ENCODE measurements at regions not wholly inside any gene's neighbourhood (a gene's known extent, or its start where the extent isn't known, plus 50 kb on each side); places are given as distances from the start of the nearest gene placed in this dataset.
A peak's percentile ranks its signal among the peaks of the same experiment; 100 is the strongest.

DNA sequence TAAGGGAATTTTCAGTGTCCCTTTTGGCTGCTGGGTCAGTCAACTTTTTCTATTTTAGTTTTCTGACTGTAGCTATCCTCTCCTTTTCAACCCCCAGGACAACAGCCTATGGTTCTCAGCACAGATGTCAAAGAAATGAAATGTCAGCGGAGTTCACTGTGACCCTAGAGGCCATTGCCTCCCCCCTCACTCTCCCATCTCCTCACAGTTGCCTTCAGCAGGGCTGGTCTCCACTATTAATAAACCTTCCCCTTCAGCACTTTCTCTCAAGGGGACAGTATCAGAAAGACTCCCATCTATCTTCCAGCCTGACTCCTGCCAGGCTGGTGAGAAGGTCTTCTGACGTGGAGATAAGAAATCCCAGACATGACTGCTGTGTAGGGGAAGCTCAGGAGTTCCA is 137.1 kb upstream of the WSCD2 start:
- DNase-seq (ENCODE audit: low spot score): no peak
- Histone ChIP-seq H3K27me3 (ENCODE audit: control insufficient read depth in 4 of 4, insufficient read depth in 4 of 4, low read length in 3 of 4) (no peaks in the 10 kb centered on the region), H3K4me3 (ENCODE audit: low read depth in 1 of 3, low read length in 3 of 3) (no peak overlapping the region), H3K27ac (ENCODE audit: low read depth in 1 of 2, low read length in 2 of 2) (no peak overlapping the region), H3K9ac (ENCODE audit: low read depth in 1 of 2, low read length in 2 of 2) (no peak overlapping the region), H3K4me1 (ENCODE audit: control insufficient read depth in 4 of 4, insufficient read depth in 4 of 4, low read length in 3 of 4) (no peaks in the 10 kb centered on the region), H3K9me3 (ENCODE audit: control insufficient read depth in 4 of 4, low read length in 3 of 4) (no peaks in the 10 kb centered on the region), H3K36me3 (ENCODE audit: control insufficient read depth in 4 of 4, insufficient read depth in 3 of 4, low read depth in 1 of 4, low read length in 3 of 4) (no peaks in the 10 kb centered on the region)
- WGBS: 48% methylated on average over 2 of the region's 2 CpGs
- TF ChIP-seq, protein P1, sequence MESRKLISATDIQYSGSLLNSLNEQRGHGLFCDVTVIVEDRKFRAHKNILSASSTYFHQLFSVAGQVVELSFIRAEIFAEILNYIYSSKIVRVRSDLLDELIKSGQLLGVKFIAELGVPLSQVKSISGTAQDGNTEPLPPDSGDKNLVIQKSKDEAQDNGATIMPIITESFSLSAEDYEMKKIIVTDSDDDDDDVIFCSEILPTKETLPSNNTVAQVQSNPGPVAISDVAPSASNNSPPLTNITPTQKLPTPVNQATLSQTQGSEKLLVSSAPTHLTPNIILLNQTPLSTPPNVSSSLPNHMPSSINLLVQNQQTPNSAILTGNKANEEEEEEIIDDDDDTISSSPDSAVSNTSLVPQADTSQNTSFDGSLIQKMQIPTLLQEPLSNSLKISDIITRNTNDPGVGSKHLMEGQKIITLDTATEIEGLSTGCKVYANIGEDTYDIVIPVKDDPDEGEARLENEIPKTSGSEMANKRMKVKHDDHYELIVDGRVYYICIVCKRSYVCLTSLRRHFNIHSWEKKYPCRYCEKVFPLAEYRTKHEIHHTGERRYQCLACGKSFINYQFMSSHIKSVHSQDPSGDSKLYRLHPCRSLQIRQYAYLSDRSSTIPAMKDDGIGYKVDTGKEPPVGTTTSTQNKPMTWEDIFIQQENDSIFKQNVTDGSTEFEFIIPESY (IDR thresholded peaks at IDR 0.05): no peak
- TF ChIP-seq HNF4A (conservative IDR thresholded peaks at IDR 0.05) (no peak), RXRA (IDR thresholded peaks at IDR 0.05) (no peak), TAF1 (conservative IDR thresholded peaks at IDR 0.05) (no peak), RAD21 (IDR thresholded peaks at IDR 0.05) (no peak), GABPA (IDR thresholded peaks at IDR 0.05 in 1 of 2, conservative IDR thresholded peaks at IDR 0.05 in 1 of 2) (no peak), HNF4G (IDR thresholded peaks at IDR 0.05) (no peak)

DNA sequence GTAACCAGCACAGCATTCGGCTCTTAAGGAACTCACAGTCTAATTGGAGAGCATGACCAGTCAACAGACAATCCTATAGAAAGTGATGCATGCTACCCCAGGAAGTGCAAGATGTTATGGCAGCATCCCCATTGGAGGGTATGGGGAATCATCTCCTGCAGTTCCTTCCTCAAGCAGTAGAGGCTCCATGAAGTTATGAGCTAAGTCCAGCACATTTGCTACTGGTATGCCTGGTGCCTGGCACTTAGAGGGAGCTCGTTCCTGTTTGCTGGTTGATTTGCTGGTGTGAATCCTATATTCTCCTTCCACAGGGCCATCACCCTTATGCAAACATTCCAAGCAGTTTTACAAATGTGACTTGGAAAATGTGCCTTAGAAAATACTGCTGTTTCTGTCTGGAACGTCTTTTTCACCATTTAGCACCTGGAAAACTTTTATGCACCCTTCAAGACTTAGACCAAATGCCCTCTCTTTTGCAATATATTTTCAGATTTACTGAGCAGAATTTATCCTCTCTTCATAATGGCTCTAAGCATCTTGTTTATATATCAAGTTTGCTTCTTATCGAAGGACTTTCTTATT is 136.1 kb upstream of the WSCD2 start:
- Histone ChIP-seq H3K4me3 (ENCODE audit: low read depth in 1 of 3, low read length in 3 of 3) (no peak overlapping the region), H3K36me3 (ENCODE audit: control insufficient read depth in 4 of 4, insufficient read depth in 3 of 4, low read depth in 1 of 4, low read length in 3 of 4) (no peaks in the 10 kb centered on the region), H3K9ac (ENCODE audit: low read depth in 1 of 2, low read length in 2 of 2) (no peak overlapping the region), H3K27ac (ENCODE audit: low read depth in 1 of 2, low read length in 2 of 2) (no peak overlapping the region), H3K27me3 (ENCODE audit: control insufficient read depth in 4 of 4, insufficient read depth in 4 of 4, low read length in 3 of 4) (no peaks in the 10 kb centered on the region), H3K9me3 (ENCODE audit: control insufficient read depth in 4 of 4, low read length in 3 of 4) (no peaks in the 10 kb centered on the region), H3K4me1 (ENCODE audit: control insufficient read depth in 4 of 4, insufficient read depth in 4 of 4, low read length in 3 of 4) (no peaks in the 10 kb centered on the region)
- WGBS: 43% methylated on average over 4 of the region's 4 CpGs
- DNase-seq (ENCODE audit: low spot score): no peak
- TF ChIP-seq RAD21 (IDR thresholded peaks at IDR 0.05) (peak; percentile 56 to 76), RXRA (IDR thresholded peaks at IDR 0.05) (no peak), CTCF (IDR thresholded peaks at IDR 0.05; ENCODE audit: low read depth, low read length, missing input control) (peak; percentile 46)

DNA sequence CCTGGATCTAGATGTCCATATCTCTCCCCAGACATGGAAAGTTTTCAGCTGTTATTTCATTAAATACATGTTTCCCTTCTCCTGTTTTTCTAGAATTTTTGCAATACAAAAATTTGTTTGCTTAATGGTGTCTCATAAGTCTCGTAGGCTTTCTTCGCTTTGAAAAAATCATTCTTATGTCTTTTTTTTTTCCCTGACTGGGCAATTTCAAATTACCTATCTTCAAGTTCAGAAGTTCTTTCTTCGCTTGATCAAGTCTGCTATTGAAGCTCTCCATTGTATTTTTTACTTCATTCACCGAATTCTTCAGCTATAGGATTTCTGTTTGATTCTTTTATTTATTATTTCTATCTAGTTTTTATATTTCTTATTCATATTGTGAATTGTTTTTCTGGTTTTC is 130.2 kb upstream of the WSCD2 start:
- WGBS: 83% methylated on average over 4 of the region's 4 CpGs
- TF ChIP-seq TAF1 (conservative IDR thresholded peaks at IDR 0.05) (no peak), HNF4A (conservative IDR thresholded peaks at IDR 0.05) (no peak)
- Histone ChIP-seq H3K4me3 (ENCODE audit: low read depth in 1 of 3, low read length in 3 of 3) (no peak overlapping the region), H3K27ac (ENCODE audit: low read depth in 1 of 2, low read length in 2 of 2) (no peak overlapping the region), H3K4me1 (ENCODE audit: control insufficient read depth in 4 of 4, insufficient read depth in 4 of 4, low read length in 3 of 4) (no peaks in the 10 kb centered on the region), H3K36me3 (ENCODE audit: control insufficient read depth in 4 of 4, insufficient read depth in 3 of 4, low read depth in 1 of 4, low read length in 3 of 4) (no peaks in the 10 kb centered on the region), H3K27me3 (ENCODE audit: control insufficient read depth in 4 of 4, insufficient read depth in 4 of 4, low read length in 3 of 4) (no peaks in the 10 kb centered on the region), H3K9me3 (ENCODE audit: control insufficient read depth in 4 of 4, low read length in 3 of 4) (peaks cover 0 to 4% (median 0%) of the 10 kb centered on the region in 4 donors), H3K9ac (ENCODE audit: low read depth in 1 of 2, low read length in 2 of 2) (no peak overlapping the region)
- no peak for DNase-seq (ENCODE audit: low spot score)

DNA sequence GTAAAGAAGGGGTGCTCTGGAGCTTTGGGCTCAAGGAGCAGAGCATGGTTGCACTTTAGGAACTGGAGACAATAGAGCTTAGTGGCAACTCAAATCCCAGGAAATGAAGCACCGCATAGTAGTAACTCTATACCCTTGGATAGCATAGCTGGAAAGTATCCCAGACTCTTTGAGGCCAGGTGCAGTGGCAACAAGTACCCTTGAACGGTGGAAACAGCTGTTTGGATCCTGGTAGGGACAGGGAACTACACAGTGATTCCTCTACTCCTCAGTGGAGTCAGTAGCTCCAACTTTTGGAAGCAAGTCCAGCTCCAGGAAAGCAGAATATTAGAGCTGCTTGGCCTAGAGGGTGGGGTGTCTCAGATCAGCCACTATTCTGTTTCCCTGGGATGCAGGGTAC is 129.0 kb upstream of the WSCD2 start:
- H3K27me3 ChIP-seq (ENCODE audit: control insufficient read depth in 4 of 4, insufficient read depth in 4 of 4, low read length in 3 of 4): no peaks in the 10 kb centered on the region
- WGBS: 62% methylated on average over 2 of the region's 2 CpGs
- peaks cover 0 to 4% (median 0%) of the 10 kb centered on the region in 4 donors for H3K9me3 ChIP-seq (ENCODE audit: control insufficient read depth in 4 of 4, low read length in 3 of 4)
- no peaks in the 10 kb centered on the region for H3K4me1 ChIP-seq (ENCODE audit: control insufficient read depth in 4 of 4, insufficient read depth in 4 of 4, low read length in 3 of 4)
- no peak for TF ChIP-seq HNF4A (conservative IDR thresholded peaks at IDR 0.05)
- no peak for TF ChIP-seq NR2F2 (IDR thresholded peaks at IDR 0.05)
- TF ChIP-seq GABPA (IDR thresholded peaks at IDR 0.05 in 1 of 2, conservative IDR thresholded peaks at IDR 0.05 in 1 of 2): no peak
- TF ChIP-seq FOXA2 (IDR thresholded peaks at IDR 0.05): no peak
- TF ChIP-seq SP1 (IDR thresholded peaks at IDR 0.05): no peak
- TF ChIP-seq, protein P2, sequence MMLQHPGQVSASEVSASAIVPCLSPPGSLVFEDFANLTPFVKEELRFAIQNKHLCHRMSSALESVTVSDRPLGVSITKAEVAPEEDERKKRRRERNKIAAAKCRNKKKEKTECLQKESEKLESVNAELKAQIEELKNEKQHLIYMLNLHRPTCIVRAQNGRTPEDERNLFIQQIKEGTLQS (IDR thresholded peaks at IDR 0.05): no peak
- no peak for TF ChIP-seq FOXA1 (IDR thresholded peaks at IDR 0.05)
- no peaks in the 10 kb centered on the region for H3K36me3 ChIP-seq (ENCODE audit: control insufficient read depth in 4 of 4, insufficient read depth in 3 of 4, low read depth in 1 of 4, low read length in 3 of 4)
- no peak for DNase-seq (ENCODE audit: low spot score)
- no peak overlapping the region for H3K4me3 ChIP-seq (ENCODE audit: low read depth in 1 of 3, low read length in 3 of 3)
- H3K27ac ChIP-seq (ENCODE audit: low read depth in 1 of 2, low read length in 2 of 2): no peak overlapping the region
- H3K9ac ChIP-seq (ENCODE audit: low read depth in 1 of 2, low read length in 2 of 2): no peak overlapping the region
